Effector memory CD4-positive, alpha-beta T cell (primary cell): ENCODE measurements at regions not wholly inside any gene's neighbourhood (a gene's known extent, or its start where the extent isn't known, plus 50 kb on each side); places are given as distances from the start of the nearest gene placed in this dataset.

Experiments used
- DNase-seq, 3 donors: peaks; one replicate each; pipeline ENCODE4 v3.0.0-alpha.2; 2020
- H3K27ac ChIP-seq: 2 replicates; pipeline ENCODE4 v1.7.0; 2013; ENCODE audit warnings: mild to moderate bottlenecking, low read length, moderate library complexity; ENCODE audit not compliant: insufficient read depth, poor library complexity, severe bottlenecking
- H3K27me3 ChIP-seq: replicated peaks from 2 replicates; pipeline ENCODE4 v1.7.0; 2013; ENCODE audit warnings: mild to moderate bottlenecking, low read length; ENCODE audit not compliant: insufficient read depth, control insufficient read depth, poor library complexity, severe bottlenecking
- H3K36me3 ChIP-seq: 2 replicates; pipeline ENCODE4 v1.7.0; 2013; ENCODE audit warnings: mild to moderate bottlenecking, low read length, moderate library complexity; ENCODE audit not compliant: control insufficient read depth, insufficient read depth
- H3K4me1 ChIP-seq: 2 replicates; pipeline ENCODE4 v1.7.0; 2013; ENCODE audit warnings: low read length, mild to moderate bottlenecking; ENCODE audit not compliant: control insufficient read depth, insufficient read depth, poor library complexity, severe bottlenecking
- H3K4me3 ChIP-seq: 2 replicates; pipeline ENCODE4 v1.7.0; 2013; ENCODE audit warnings: low read length, low read depth, mild to moderate bottlenecking; ENCODE audit not compliant: insufficient read depth, poor library complexity, severe bottlenecking
- H3K9me3 ChIP-seq: 2 replicates; pipeline ENCODE4 v1.7.0; 2013; ENCODE audit warnings: mild to moderate bottlenecking, low read length, moderate library complexity; ENCODE audit not compliant: control insufficient read depth

DNA sequence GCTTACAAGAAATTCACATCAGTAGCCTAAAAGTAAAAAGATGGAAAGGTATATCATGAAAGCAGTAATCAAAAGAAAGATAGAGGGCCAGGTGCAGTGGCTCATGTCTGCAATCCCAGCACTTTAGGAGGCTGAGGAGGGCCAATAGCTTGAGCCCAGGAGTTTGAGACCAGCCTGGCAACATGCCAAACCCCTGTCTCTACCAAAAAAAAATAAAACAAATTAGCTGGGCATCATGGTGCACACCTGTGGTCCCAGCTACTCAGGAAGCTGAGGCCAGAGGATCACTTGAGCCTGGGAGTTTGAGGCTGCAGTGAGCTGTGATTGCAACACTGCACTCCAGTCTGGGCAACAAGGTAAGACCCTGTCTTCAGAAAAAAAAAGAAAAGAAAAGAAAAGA, 55.5 kb downstream of the GSPT2 start:
- Histone ChIP-seq H3K27me3 (no peaks in the 10 kb centered on the region), H3K9me3 (no peaks in the 10 kb centered on the region), H3K36me3 (no peaks in the 10 kb centered on the region), H3K4me1 (no peaks in the 10 kb centered on the region), H3K27ac (no peak overlapping the region), H3K4me3 (no peak overlapping the region)
- DNase-seq: no peak

DNA sequence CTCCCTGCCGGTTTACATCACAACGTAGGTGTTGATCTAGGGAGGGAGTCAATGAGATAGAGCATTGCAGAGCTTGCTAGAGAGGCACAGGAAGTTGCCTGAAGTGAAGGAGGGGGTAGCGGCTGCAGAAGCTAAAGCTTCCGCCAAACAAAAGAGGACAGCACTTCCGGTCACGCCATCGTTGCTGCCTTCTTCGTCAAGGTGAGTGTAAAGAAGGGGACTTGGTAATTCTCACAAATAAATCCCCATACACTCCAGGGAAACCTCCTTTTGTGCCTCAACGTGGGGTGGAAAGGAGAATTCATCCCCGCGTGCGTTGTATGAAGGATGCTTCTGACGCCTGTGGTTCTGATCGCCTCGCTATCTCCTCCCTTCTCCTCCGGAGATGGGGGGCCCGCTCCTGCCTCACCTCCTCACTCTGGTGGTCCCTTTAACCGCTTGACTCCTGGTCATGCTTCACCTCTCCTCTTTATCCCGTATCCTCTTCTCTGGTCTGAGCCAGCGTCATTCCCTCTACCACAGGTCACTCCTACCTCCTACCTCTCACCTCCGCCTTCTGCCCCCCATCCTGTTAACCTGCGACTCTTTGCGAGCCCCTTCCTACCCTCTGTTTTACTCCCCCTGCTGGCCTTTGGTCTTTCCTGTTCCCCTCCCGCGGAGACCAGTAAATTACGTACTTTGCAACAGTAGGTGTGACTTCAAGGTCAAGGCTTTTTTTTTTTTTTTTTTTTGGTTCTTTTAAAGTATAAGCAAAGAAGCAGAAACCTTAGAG, 59.9 kb downstream of the GSPT2 start:
- Histone ChIP-seq H3K4me3 (peak overlapping the region; percentile 56), H3K27ac (peak overlapping the region; percentile 49), H3K9me3 (no peaks in the 10 kb centered on the region), H3K27me3 (no peaks in the 10 kb centered on the region), H3K36me3 (no peaks in the 10 kb centered on the region), H3K4me1 (no peaks in the 10 kb centered on the region)
- peak in 2 of 3 donors; percentile 19 to 26 for DNase-seq

DNA sequence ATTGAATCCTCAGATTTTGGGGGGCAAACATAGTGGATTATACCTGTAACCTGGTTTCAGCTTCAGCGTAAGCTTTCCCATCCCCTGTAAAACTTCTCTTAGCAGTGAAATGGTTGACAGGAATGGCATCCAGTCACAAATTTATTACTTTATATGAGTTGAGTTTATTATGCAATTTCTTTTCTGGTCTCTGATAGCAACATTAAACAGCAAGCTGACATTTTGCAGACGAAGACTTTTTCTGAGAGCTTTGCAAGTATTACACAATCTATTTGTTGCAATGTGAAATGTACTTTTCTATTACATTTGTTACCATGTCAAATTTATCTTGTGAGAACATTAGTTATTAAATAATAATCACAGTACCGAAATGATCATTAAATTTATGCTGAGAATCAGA, 60.6 kb downstream of the GSPT2 start:
- H3K36me3 ChIP-seq: no peaks in the 10 kb centered on the region
- no peaks in the 10 kb centered on the region for H3K9me3 ChIP-seq
- H3K27ac ChIP-seq: no peak overlapping the region
- H3K4me3 ChIP-seq: peak overlapping the region; percentile 56
- no peaks in the 10 kb centered on the region for H3K27me3 ChIP-seq
- no peak for DNase-seq
- H3K4me1 ChIP-seq: no peaks in the 10 kb centered on the region

DNA sequence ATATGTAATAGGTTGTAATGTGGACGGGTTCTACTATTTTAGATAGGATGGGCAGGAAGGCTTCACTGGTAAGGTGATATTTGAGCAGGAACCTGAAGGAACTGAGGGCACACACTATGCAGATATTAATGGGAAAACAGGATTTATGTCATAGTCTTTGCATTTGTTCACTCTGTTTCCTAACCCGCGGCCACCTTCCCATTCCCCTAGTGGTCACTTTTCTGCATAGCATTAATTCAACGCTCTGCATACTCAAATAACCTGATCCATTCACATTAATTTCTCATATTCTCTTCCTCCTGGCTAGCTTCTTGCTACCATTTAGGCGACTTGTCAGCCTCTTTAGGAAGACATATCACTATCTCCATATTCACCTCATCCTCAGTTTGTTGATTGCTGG, 61.5 kb downstream of the GSPT2 start:
- H3K9me3 ChIP-seq: no peaks in the 10 kb centered on the region
- H3K36me3 ChIP-seq: no peaks in the 10 kb centered on the region
- H3K4me3 ChIP-seq: no peak overlapping the region
- no peaks in the 10 kb centered on the region for H3K27me3 ChIP-seq
- no peak for DNase-seq
- H3K4me1 ChIP-seq: no peaks in the 10 kb centered on the region
- no peak overlapping the region for H3K27ac ChIP-seq

DNA sequence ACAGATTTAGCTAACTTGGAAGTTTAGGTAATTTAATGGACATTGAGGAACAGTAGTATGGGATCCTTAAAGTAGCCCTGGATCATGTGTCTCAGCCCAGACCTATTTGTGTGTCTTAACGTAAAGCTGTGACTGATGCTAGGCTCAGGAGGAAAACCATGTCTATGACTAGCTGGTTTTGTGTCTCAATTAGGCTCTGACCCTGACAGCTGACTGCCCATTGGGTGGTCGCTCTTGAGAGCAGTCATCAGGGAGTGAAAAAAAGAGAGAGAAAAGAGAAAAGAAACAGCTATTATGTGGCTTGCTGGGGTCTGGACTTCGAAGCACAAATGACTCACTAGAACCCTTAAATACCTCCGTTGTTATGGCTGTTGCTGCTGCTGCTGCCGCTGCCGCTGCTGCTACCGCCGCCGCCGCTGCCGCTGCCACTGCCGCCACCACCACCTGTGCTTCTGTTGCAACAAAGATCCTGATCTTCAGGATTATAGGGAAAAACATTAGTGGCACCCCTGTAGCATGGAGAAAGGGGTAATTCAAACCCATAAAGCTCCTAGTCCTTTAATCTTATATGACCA, 70.7 kb downstream of the GSPT2 start:
- H3K9me3 ChIP-seq: no peaks in the 10 kb centered on the region
- H3K4me1 ChIP-seq: no peaks in the 10 kb centered on the region
- H3K27me3 ChIP-seq: no peaks in the 10 kb centered on the region
- no peak overlapping the region for H3K4me3 ChIP-seq
- no peak for DNase-seq
- no peak overlapping the region for H3K27ac ChIP-seq
- no peaks in the 10 kb centered on the region for H3K36me3 ChIP-seq

DNA sequence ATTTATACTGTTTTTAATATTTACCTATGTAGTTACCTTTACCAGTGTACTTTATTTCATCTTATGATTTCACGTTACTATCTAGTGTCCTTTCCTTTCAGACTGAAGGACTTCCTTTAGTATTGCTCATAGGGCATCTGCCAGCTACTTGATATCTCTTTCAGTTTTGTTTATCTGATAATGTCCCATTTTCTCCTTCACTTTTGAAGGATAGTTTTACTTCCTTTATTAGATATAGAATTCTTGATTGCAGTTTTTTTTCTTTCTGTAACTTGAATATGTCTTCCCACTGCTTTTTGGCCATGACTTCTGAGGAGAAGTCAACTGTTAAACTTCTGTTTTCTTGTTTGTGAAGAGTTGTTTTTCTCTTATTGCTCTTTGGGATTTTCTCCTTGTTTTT, 69.4 kb upstream of the MAGED1 start:
- H3K9me3 ChIP-seq: no peaks in the 10 kb centered on the region
- no peaks in the 10 kb centered on the region for H3K36me3 ChIP-seq
- no peak overlapping the region for H3K27ac ChIP-seq
- H3K27me3 ChIP-seq: no peaks in the 10 kb centered on the region
- no peak overlapping the region for H3K4me3 ChIP-seq
- no peaks in the 10 kb centered on the region for H3K4me1 ChIP-seq
- no peak for DNase-seq

DNA sequence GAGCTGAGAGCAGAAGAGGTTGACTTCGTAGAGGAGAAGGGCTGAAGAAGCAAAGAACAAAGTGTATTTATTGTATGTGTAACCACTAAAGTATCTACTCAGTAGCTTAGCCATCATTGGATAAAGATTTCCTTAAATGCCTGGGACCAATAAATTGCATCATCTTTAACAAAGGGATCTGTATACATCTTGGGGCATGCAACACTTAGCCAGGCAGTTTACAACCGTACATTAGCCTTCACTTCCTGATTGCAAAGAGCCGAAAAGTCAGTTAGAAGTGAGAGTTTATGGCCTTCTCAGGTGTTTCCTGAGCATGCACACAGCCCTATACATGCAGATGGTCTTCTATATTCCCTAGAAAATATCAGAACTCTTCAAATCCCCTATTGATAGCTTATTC, 68.0 kb upstream of the MAGED1 start:
- no peak for DNase-seq
- Histone ChIP-seq H3K27ac (no peak overlapping the region), H3K4me1 (no peaks in the 10 kb centered on the region)

DNA sequence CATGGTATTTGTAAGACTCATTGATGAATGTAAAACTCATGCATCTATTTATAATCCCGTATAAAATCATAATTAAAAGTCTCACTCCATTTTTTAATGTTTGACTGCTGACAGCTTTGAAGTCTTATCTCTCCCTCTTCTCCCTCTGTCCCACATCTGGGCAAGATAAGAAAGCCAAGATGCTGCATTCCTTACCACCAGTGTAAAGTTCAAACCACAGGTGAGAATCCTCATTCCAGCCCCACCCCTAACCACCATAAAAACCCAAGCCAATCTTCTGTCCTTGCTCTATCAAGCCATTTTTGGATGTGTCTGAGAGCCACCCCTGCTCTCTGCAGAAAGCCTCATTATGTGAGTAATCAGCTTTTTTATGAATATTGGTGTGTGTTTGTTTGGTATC, 59.3 kb upstream of the MAGED1 start:
- H3K9me3 ChIP-seq: no peaks in the 10 kb centered on the region
- no peaks in the 10 kb centered on the region for H3K36me3 ChIP-seq
- DNase-seq: no peak
- H3K27ac ChIP-seq: no peak overlapping the region
- no peaks in the 10 kb centered on the region for H3K4me1 ChIP-seq
- no peak overlapping the region for H3K4me3 ChIP-seq
- no peaks in the 10 kb centered on the region for H3K27me3 ChIP-seq

More for the DNA sequence above, 68.0 kb upstream of the MAGED1 start:
- Histone ChIP-seq H3K27me3 (no peaks in the 10 kb centered on the region), H3K36me3 (no peaks in the 10 kb centered on the region), H3K4me3 (no peak overlapping the region), H3K9me3 (no peaks in the 10 kb centered on the region)

DNA sequence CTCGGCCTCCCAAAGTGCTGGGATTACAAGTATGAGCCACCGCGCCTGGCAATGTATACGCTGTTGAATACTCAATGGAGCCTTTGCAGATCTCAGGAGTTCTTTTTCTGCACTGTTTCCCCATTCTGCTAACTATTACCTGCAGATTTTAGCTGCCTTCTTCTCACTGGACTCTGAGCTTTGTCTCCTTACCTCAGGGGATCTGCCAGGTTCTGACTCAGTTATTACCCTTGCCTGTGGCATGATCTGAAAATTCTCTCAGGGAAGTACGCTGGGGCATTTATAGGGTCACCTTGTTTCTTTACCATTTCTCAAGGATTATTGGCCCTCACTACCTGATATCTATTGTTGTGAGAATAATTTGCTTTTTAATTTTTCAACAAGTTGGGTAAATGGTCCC, 56.6 kb upstream of the MAGED1 start:
- no peaks in the 10 kb centered on the region for H3K4me1 ChIP-seq
- H3K36me3 ChIP-seq: no peaks in the 10 kb centered on the region
- DNase-seq: no peak
- H3K27ac ChIP-seq: no peak overlapping the region
- H3K9me3 ChIP-seq: no peaks in the 10 kb centered on the region
- H3K4me3 ChIP-seq: no peak overlapping the region
- H3K27me3 ChIP-seq: no peaks in the 10 kb centered on the region

DNA sequence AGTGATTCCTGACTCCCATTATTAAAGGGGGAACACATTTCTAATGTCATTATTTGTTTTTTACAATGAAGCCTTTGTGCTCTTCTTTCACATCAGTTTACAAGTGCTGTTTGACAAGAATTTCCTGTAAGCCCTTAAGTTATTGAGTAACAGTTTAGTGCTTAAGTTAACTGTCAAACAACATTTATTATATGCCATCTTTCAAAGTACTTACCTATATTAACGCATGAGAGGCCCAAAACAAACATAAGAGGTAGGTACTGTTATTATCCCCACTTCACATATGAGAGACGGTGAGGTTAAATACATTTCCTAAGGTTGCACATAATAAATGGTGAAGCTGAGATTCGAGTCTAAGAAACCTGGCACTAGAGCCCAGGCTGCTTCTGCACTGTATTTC, 56.0 kb upstream of the MAGED1 start:
- H3K36me3 ChIP-seq: no peaks in the 10 kb centered on the region
- H3K27me3 ChIP-seq: no peaks in the 10 kb centered on the region
- H3K9me3 ChIP-seq: no peaks in the 10 kb centered on the region
- no peaks in the 10 kb centered on the region for H3K4me1 ChIP-seq
- H3K27ac ChIP-seq: no peak overlapping the region
- no peak for DNase-seq
- H3K4me3 ChIP-seq: no peak overlapping the region
